Smooth muscle cell (in vitro differentiated cells): ENCODE measurements at regions not wholly inside any gene's neighbourhood (a gene's known extent, or its start where the extent isn't known, plus 50 kb on each side); places are given as distances from the start of the nearest gene placed in this dataset.

Source experiments
- DNase-seq: peaks from one replicate; lab custom pipeline; 2025; ENCODE audit not compliant: unreplicated experiment; lab: John Stamatoyannopoulos, UW
- H2AFZ ChIP-seq: fragments of 200-600 bp; sonication (generic); 2 replicates; pipeline ENCODE4 v1.6.0; 2016; ENCODE audit warnings: antibody characterized with exemption, low read depth, mild to moderate bottlenecking
- H3F3A ChIP-seq: fragments of 200-600 bp; sonication (generic); 2 replicates; pipeline ENCODE4 v1.6.0; 2017; ENCODE audit warnings: antibody characterized with exemption, low read depth
- H3K27ac ChIP-seq: fragments of 200-600 bp; sonication (generic); 2 replicates; pipeline ENCODE4 v1.5.1; 2016; ENCODE audit warnings: low read depth, mild to moderate bottlenecking
- H3K27me3 ChIP-seq: fragments of 200-600 bp; sonication (generic); 2 replicates; pipeline ENCODE4 v1.6.1; 2016; ENCODE audit warnings: low read depth, mild to moderate bottlenecking
- H3K36me3 ChIP-seq: fragments of 200-600 bp; sonication (generic); 2 replicates; pipeline ENCODE4 v1.5.1; 2016; ENCODE audit warnings: low read depth
- H3K4me1 ChIP-seq: fragments of 200-600 bp; sonication (generic); 2 replicates; pipeline ENCODE4 v1.5.1; 2016; ENCODE audit warnings: low read depth
- H3K4me2 ChIP-seq: fragments of 200-600 bp; sonication (generic); 2 replicates; pipeline ENCODE4 v1.6.0; 2016; ENCODE audit warnings: mild to moderate bottlenecking
- H3K4me3 ChIP-seq: fragments of 200-600 bp; sonication (generic); 2 replicates; pipeline ENCODE4 v1.5.1; 2016; ENCODE audit warnings: mild to moderate bottlenecking
- H3K79me2 ChIP-seq: fragments of 200-600 bp; sonication (generic); 2 replicates; pipeline ENCODE4 v1.6.0; 2016; ENCODE audit warnings: low read depth, mild to moderate bottlenecking
- H3K9ac ChIP-seq: fragments of 200-600 bp; sonication (generic); 2 replicates; pipeline ENCODE4 v1.6.0; 2016; ENCODE audit warnings: low read depth
- H3K9me3 ChIP-seq: fragments of 200-600 bp; sonication (generic); replicated peaks from 2 replicates; pipeline ENCODE4 v1.5.1; 2016; ENCODE audit warnings: low read depth
- H4K20me1 ChIP-seq: fragments of 200-600 bp; sonication (generic); 2 replicates; pipeline ENCODE4 v1.6.0; 2016; ENCODE audit warnings: low read depth
- CTCF ChIP-seq: fragments of 200-600 bp; sonication (generic); IDR thresholded peaks from 2 replicates; pipeline ENCODE4 v1.5.1; 2017; ENCODE audit warnings: borderline replicate concordance, mild to moderate bottlenecking, antibody characterized with exemption; ENCODE audit not compliant: insufficient read depth, poor library complexity, severe bottlenecking
- WGBS: methylation state at CpG from one replicate; pipeline ENCODE4 v1.1.7; 2016; ENCODE audit warnings: low lambda C conversion rate; 5-methylcytosine and 5-hydroxymethylcytosine counted together

- TF ChIP-seq CTCF, result no peak
Observed at GRCh38 chr11:134480136-134480712, 68.2 kb upstream of the B3GAT1 start.

GRCh38 chr11:134479206-134480135, 67.4 kb upstream of the B3GAT1 start:
- Histone ChIP-seq H3K36me3 (no peaks in the 10 kb centered on the region), H3F3A (no peaks in the 10 kb centered on the region), H3K79me2 (no peaks in the 10 kb centered on the region), H3K4me2 (no peak overlapping the region), H4K20me1 (no peaks in the 10 kb centered on the region), H3K4me3 (no peak overlapping the region), H3K9ac (no peak overlapping the region), H2AFZ (no peak overlapping the region), H3K9me3 (no peaks in the 10 kb centered on the region), H3K27me3 (peaks cover 19% of the 10 kb centered on the region), H3K4me1 (no peaks in the 10 kb centered on the region), H3K27ac (no peak overlapping the region)
- 76% methylated on average over 21 of the region's 21 CpGs for WGBS
- no peak for TF ChIP-seq CTCF
- no peak for DNase-seq

More at GRCh38 chr11:134480136-134480712, 68.2 kb upstream of the B3GAT1 start:
- H2AFZ ChIP-seq, result no peak overlapping the region
- H3K9ac ChIP-seq, result no peak overlapping the region
- H3K27ac ChIP-seq, result no peak overlapping the region
- no peak for DNase-seq
- no peak overlapping the region for H3K4me3 ChIP-seq
- no peaks in the 10 kb centered on the region for H3K4me1 ChIP-seq
- H3K4me2 ChIP-seq, result no peak overlapping the region
- H3K36me3 ChIP-seq, result no peaks in the 10 kb centered on the region
- no peaks in the 10 kb centered on the region for H3F3A ChIP-seq
- H3K27me3 ChIP-seq, result peaks cover 19% of the 10 kb centered on the region
- no peaks in the 10 kb centered on the region for H4K20me1 ChIP-seq
- no peaks in the 10 kb centered on the region for H3K79me2 ChIP-seq
- WGBS, result 82% methylated on average over 5 of the region's 5 CpGs
- H3K9me3 ChIP-seq, result no peaks in the 10 kb centered on the region

GRCh38 chr11:134478611-134479010, 66.6 kb upstream of the B3GAT1 start:
- no peak overlapping the region for H3K9ac ChIP-seq
- no peak overlapping the region for H2AFZ ChIP-seq
- no peak overlapping the region for H3K4me2 ChIP-seq
- no peaks in the 10 kb centered on the region for H3K4me1 ChIP-seq
- no peak for TF ChIP-seq CTCF
- 50% methylated on average over 2 of the region's 2 CpGs for WGBS
- no peaks in the 10 kb centered on the region for H3K79me2 ChIP-seq
- H4K20me1 ChIP-seq, result no peaks in the 10 kb centered on the region
- DNase-seq, result no peak
- no peak overlapping the region for H3K4me3 ChIP-seq
- H3K27me3 ChIP-seq, result peaks cover 19% of the 10 kb centered on the region
- no peaks in the 10 kb centered on the region for H3F3A ChIP-seq
- no peaks in the 10 kb centered on the region for H3K36me3 ChIP-seq
- no peaks in the 10 kb centered on the region for H3K9me3 ChIP-seq
- H3K27ac ChIP-seq, result no peak overlapping the region
